ENCODE measurements at regions not wholly inside any gene's neighbourhood (a gene's known extent, or its start where the extent isn't known, plus 50 kb on each side); places are given as distances from the start of the nearest gene placed in this dataset.
A peak's percentile ranks its signal among the peaks of the same experiment; 100 is the strongest.

DNA sequence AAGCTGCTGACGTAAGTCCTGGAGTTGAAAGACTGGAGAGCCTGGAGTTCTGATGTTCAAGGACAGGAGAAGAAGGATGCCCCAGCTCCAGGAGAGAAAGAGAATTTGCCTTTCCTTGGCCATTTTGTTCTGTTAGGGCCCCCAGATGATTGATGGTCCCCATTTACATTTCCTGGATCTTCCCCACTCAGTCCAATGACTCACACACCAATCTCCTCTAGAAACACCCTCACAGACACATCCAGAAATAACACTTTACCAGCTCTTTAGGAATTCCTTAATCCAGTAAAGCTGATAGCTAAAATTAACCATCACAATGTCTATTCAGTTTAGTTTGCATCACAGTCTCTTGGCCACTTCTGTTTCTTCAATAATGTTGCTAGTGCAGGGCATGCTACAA is 260.2 kb upstream of the IRAK1BP1 start (continued):
- peak in 1 of 2 experiments; percentile 29; a peak in 1 of 4 replicates for TF ChIP-seq EP300 (IDR thresholded peaks at IDR 0.05; ENCODE audit: borderline replicate concordance in 1 of 2, low read depth in 1 of 2, low read length in 1 of 2)
- no peak for TF ChIP-seq MAX (IDR thresholded peaks at IDR 0.05; ENCODE audit: low read depth)
- TF ChIP-seq, protein P1, sequence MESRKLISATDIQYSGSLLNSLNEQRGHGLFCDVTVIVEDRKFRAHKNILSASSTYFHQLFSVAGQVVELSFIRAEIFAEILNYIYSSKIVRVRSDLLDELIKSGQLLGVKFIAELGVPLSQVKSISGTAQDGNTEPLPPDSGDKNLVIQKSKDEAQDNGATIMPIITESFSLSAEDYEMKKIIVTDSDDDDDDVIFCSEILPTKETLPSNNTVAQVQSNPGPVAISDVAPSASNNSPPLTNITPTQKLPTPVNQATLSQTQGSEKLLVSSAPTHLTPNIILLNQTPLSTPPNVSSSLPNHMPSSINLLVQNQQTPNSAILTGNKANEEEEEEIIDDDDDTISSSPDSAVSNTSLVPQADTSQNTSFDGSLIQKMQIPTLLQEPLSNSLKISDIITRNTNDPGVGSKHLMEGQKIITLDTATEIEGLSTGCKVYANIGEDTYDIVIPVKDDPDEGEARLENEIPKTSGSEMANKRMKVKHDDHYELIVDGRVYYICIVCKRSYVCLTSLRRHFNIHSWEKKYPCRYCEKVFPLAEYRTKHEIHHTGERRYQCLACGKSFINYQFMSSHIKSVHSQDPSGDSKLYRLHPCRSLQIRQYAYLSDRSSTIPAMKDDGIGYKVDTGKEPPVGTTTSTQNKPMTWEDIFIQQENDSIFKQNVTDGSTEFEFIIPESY (IDR thresholded peaks at IDR 0.05; ENCODE audit: borderline replicate concordance, low read depth), result no peak
- no peak for TF ChIP-seq ELF1 (IDR thresholded peaks at IDR 0.05)
- no peak for TF ChIP-seq CHD2 (IDR thresholded peaks at IDR 0.05; ENCODE audit: low read length, partially characterized antibody)
- no peak for TF ChIP-seq FOXJ3 (CRISPR knock-in tag; IDR thresholded peaks at IDR 0.05)
- TF ChIP-seq JUND (IDR thresholded peaks at IDR 0.05), result peak; percentile 65

GRCh38 chr6:78611102-78611620 is 256.2 kb upstream of the IRAK1BP1 start:
- H3K4me2 ChIP-seq, result no peak overlapping the region
- H3K9ac ChIP-seq, result no peak overlapping the region
- DNase-seq, result no peak
- no peaks in the 10 kb centered on the region for H3K79me2 ChIP-seq (ENCODE audit: insufficient read depth)
- H4K20me1 ChIP-seq (ENCODE audit: insufficient read depth), result no peaks in the 10 kb centered on the region
- H3K27ac ChIP-seq (ENCODE audit: low read depth in 2 of 2, low read length in 1 of 2), result no peak overlapping the region
- H3K4me3 ChIP-seq (ENCODE audit: low read depth in 2 of 2, low read length in 1 of 2), result no peak overlapping the region
- H2AFZ ChIP-seq (ENCODE audit: low read depth), result no peak overlapping the region
- H3K9me3 ChIP-seq, result no peaks in the 10 kb centered on the region
- TF ChIP-seq RCOR1 (IDR thresholded peaks at IDR 0.05; ENCODE audit: low read length) (no peak), MAX (IDR thresholded peaks at IDR 0.05; ENCODE audit: low read depth) (no peak), GABPA (IDR thresholded peaks at IDR 0.05; ENCODE audit: low read depth) (no peak), SMC3 (IDR thresholded peaks at IDR 0.05; ENCODE audit: low read depth, low read length) (no peak), CHD2 (IDR thresholded peaks at IDR 0.05; ENCODE audit: low read length, partially characterized antibody) (no peak), POLR2AphosphoS5 (IDR thresholded peaks at IDR 0.05; ENCODE audit: low read depth, low read length) (no peak), NRF1 (IDR thresholded peaks at IDR 0.05; ENCODE audit: low read depth, low read length) (no peak), MEF2A (IDR thresholded peaks at IDR 0.05; ENCODE audit: borderline replicate concordance, low read depth) (no peak), JUND (IDR thresholded peaks at IDR 0.05) (no peak), GATA2 (CRISPR knock-in tag; IDR thresholded peaks at IDR 0.05) (no peak), RAD21 (IDR thresholded peaks at IDR 0.05; ENCODE audit: low read length) (no peak), FOXM1 (IDR thresholded peaks at IDR 0.05; ENCODE audit: low read depth) (no peak), FOXJ3 (CRISPR knock-in tag; IDR thresholded peaks at IDR 0.05) (no peak), ELF1 (IDR thresholded peaks at IDR 0.05) (no peak), TCF12 (IDR thresholded peaks at IDR 0.05) (no peak), YY1 (IDR thresholded peaks at IDR 0.05; ENCODE audit: low read depth) (no peak), MXI1 (IDR thresholded peaks at IDR 0.05; ENCODE audit: low read depth, low read length) (no peak)
- TF ChIP-seq, protein P2, sequence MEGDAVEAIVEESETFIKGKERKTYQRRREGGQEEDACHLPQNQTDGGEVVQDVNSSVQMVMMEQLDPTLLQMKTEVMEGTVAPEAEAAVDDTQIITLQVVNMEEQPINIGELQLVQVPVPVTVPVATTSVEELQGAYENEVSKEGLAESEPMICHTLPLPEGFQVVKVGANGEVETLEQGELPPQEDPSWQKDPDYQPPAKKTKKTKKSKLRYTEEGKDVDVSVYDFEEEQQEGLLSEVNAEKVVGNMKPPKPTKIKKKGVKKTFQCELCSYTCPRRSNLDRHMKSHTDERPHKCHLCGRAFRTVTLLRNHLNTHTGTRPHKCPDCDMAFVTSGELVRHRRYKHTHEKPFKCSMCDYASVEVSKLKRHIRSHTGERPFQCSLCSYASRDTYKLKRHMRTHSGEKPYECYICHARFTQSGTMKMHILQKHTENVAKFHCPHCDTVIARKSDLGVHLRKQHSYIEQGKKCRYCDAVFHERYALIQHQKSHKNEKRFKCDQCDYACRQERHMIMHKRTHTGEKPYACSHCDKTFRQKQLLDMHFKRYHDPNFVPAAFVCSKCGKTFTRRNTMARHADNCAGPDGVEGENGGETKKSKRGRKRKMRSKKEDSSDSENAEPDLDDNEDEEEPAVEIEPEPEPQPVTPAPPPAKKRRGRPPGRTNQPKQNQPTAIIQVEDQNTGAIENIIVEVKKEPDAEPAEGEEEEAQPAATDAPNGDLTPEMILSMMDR (IDR thresholded peaks at IDR 0.05), result no peak
- TF ChIP-seq, protein P3, sequence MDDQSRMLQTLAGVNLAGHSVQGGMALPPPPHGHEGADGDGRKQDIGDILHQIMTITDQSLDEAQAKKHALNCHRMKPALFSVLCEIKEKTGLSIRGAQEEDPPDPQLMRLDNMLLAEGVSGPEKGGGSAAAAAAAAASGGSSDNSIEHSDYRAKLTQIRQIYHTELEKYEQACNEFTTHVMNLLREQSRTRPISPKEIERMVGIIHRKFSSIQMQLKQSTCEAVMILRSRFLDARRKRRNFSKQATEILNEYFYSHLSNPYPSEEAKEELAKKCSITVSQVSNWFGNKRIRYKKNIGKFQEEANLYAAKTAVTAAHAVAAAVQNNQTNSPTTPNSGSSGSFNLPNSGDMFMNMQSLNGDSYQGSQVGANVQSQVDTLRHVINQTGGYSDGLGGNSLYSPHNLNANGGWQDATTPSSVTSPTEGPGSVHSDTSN (IDR thresholded peaks at IDR 0.05), result no peak
- 86% methylated on average over 7 of the region's 7 CpGs for WGBS (ENCODE audit: low lambda C conversion rate)
- H3F3A ChIP-seq (replicated peaks; ENCODE audit: insufficient read depth), result peaks cover 25% of the 10 kb centered on the region
- POLR2A ChIA-PET, result no interaction called here
- no peaks in the 10 kb centered on the region for H3K36me3 ChIP-seq (replicated peaks in 1 of 2; ENCODE audit: control insufficient read depth in 1 of 2, insufficient read depth in 2 of 2, low read length in 1 of 2)
- CTCF ChIA-PET, result interaction anchor here (0.8 to 1.4 kb wide), 5 partner anchors 9 to 17 kb away, joined by 3 to 4 read pairs (median 3); no protein-coding TSS in a partner anchor
- H3K4me1 ChIP-seq (ENCODE audit: control insufficient read depth in 1 of 2, insufficient read depth in 2 of 2, low read depth in 1 of 2, low read length in 1 of 2), result peaks cover 0 to 25% of the 10 kb centered on the region in 2 experiments; a peak in 3 of 4 replicates
- no peaks in the 10 kb centered on the region for H3K9me2 ChIP-seq
- no peaks in the 10 kb centered on the region for H3K27me3 ChIP-seq (ENCODE audit: insufficient read depth)
